GM13977 (cell line): ENCODE measurements at regions not wholly inside any gene's neighbourhood (a gene's known extent, or its start where the extent isn't known, plus 50 kb on each side); places are given as distances from the start of the nearest gene placed in this dataset.

Source experiments
- DNase-seq: peaks from one replicate; pipeline ENCODE4 v3.0.0; 2012; ENCODE audit warnings: low spot score
- in situ Hi-C: fragments of 300-500 bp; cut with MboI; formaldehyde crosslinking; loops from one replicate; pipeline ENCODE4 v1.12.0; 2022; ENCODE audit warnings: low sequenced_read_pairs, low pct_unique_long_range_greater_than_20kb, mixed read lengths, inconsistent platforms; ENCODE audit not compliant: unreplicated experiment
- TF ChIP-seq, protein P1 (sequence below): IDR thresholded peaks from 2 replicates; pipeline ENCODE4 v1.5.1; 2012; ENCODE audit warnings: mild to moderate bottlenecking, control low read depth; ENCODE audit not compliant: insufficient read depth; ENCODE audit errors: extremely low read depth, missing control alignments

DNA sequence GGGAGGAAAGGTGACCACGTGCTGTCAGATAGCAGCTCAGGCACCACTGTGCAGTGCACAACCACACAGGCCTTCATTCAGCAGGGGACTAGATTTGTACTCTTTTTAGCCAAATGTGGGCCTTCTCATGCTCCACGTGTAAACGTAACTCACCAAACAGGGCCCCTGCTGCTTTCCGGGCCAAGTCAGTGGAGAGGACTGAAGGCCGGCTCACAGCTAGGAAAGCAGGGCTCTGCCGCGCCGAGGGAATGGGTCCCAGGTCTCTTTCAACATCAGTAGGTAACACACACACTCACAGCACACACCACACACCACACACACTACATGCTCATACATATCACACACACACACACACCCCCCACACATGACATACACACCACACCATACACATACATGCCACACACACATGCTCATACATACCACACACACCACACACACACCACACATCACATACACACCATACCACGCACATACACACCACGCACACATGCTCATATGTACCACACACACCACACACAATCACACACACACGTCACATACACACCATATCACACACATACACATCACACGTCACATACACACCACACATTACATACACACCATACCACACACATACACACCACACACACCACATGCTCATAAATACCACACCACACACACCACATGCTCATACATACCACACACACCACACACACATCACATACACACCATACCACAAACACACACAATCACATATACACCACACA is 124.0 kb upstream of the ERG start:
- in situ Hi-C loops, result no loop called here
- no peak for DNase-seq
- TF ChIP-seq, protein P1, sequence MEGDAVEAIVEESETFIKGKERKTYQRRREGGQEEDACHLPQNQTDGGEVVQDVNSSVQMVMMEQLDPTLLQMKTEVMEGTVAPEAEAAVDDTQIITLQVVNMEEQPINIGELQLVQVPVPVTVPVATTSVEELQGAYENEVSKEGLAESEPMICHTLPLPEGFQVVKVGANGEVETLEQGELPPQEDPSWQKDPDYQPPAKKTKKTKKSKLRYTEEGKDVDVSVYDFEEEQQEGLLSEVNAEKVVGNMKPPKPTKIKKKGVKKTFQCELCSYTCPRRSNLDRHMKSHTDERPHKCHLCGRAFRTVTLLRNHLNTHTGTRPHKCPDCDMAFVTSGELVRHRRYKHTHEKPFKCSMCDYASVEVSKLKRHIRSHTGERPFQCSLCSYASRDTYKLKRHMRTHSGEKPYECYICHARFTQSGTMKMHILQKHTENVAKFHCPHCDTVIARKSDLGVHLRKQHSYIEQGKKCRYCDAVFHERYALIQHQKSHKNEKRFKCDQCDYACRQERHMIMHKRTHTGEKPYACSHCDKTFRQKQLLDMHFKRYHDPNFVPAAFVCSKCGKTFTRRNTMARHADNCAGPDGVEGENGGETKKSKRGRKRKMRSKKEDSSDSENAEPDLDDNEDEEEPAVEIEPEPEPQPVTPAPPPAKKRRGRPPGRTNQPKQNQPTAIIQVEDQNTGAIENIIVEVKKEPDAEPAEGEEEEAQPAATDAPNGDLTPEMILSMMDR, result no peak

DNA sequence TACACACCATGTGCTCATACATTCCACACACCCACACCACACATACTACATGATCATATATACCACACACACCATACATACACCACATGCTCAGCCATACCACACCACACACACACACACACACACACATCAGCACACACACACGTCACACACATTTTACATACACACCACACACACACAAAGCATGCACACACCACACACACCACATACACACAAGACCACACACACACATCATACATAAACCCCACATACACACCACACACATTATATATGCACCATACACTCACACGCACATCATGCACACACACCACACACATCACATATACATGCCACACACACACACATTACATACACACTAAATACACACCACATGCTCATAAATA is 124.5 kb upstream of the ERG start:
- TF ChIP-seq, protein P1, result no peak
- no peak for DNase-seq
- in situ Hi-C loops, result no loop called here

DNA sequence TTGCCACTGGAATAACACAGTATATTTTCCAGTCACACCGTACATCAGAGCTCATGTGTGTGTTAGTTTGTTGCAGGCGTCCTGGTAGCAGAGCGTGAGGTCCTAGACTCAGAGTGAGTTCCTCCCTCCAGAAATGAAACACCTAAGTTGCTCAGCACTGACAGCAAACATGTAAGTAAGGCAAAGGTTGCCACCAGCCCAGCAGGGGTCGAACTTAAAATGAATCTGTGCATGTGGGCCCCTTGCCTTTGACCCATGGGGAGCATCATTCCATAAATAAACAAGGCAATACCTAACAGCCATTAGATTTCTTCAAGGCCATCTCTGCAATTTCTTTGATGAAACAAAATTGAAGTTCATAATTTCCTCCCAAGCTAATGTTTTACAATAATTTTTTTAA is 125.3 kb upstream of the ERG start:
- in situ Hi-C loops, result no loop called here
- no peak for DNase-seq
- TF ChIP-seq, protein P1, result no peak

DNA sequence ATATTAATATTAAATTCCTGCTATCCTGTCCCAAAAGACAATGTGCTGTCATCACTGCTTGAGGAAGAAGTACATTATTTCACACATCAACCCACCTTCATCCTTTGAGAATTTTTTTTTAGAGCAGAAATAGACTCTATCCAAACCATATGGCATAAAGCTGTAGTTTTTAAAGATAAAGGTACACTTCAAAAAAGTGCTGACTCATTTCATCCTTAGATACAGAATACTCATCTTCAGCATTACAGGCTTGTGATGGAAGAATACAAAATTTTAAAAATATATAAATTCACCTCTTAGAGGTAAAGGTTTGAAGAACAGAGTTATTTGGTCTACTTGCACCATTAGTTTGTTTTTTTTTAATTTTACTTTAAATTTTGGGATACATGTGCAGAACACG is 126.7 kb upstream of the ERG start:
- TF ChIP-seq, protein P1, result no peak
- in situ Hi-C loops, result no loop called here
- DNase-seq, result no peak

DNA sequence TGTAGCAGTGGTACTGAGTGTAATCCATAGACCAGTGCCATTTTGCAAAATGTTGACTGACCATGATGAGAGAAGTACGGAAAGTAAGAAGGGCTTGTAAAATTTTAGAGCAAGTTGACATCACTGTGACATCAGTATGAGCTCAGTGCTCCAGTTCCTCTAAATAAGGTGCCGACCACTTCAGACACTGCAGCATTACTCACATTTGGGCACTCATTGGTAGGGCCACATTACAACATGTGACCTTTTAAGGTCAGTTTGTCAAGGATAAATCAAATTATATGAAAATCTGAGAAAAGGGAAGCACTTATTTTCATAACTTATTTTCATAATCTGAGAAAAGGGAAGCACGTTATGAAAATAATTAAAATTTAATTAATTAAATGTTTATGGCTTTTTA is 128.0 kb upstream of the ERG start:
- in situ Hi-C loops, result no loop called here
- no peak for DNase-seq
- TF ChIP-seq, protein P1, result no peak

DNA sequence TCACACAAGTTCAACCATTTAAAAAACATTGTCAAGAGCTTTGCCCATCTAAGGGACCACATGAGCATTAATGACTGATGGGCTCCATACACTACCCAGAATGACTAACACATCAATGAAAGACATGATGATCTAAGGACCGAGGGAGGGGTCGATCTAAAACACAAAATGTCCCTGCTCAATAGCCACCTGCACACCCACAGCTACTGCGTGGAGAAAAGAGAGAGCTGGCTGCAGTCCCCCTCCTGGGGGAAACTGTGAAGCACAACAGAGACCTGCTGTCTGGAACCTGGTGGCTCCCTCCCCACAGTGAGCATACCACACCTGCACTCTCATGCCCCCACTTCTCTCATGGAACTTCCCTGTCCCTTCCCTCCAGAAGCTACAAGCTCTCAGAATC is 130.1 kb upstream of the ERG start:
- no peak for DNase-seq
- in situ Hi-C loops, result no loop called here
- TF ChIP-seq, protein P1, result no peak

DNA sequence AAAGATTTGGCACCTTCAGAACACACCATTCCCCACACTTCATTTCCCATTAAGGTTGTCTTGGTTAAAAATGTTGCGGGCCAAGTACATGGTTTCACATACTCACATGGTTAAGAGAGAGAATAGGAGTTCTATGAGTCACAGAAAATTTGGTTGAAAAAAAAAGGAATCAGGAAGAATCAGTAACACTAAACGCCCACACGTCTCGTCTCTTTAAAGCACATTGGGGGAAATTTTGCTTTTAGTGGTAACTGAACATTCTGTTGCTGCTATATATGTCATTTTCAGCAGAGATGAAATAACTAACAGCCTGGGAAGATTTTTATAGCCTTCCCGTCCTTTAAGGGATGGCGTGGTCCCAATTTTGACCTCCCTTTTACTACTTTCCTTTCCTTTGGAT is 132.9 kb upstream of the ERG start:
- no peak for DNase-seq
- TF ChIP-seq, protein P1, result no peak
- in situ Hi-C loops, result no loop called here
